ENCODE measurements at regions not wholly inside any gene's neighbourhood (a gene's known extent, or its start where the extent isn't known, plus 50 kb on each side); places are given as distances from the start of the nearest gene placed in this dataset.
"Not testable (repeated sequence)": the region's sequence is repeated elsewhere in the genome, so short reads cannot be mapped to it uniquely, and the experiment has no call there.

DNA sequence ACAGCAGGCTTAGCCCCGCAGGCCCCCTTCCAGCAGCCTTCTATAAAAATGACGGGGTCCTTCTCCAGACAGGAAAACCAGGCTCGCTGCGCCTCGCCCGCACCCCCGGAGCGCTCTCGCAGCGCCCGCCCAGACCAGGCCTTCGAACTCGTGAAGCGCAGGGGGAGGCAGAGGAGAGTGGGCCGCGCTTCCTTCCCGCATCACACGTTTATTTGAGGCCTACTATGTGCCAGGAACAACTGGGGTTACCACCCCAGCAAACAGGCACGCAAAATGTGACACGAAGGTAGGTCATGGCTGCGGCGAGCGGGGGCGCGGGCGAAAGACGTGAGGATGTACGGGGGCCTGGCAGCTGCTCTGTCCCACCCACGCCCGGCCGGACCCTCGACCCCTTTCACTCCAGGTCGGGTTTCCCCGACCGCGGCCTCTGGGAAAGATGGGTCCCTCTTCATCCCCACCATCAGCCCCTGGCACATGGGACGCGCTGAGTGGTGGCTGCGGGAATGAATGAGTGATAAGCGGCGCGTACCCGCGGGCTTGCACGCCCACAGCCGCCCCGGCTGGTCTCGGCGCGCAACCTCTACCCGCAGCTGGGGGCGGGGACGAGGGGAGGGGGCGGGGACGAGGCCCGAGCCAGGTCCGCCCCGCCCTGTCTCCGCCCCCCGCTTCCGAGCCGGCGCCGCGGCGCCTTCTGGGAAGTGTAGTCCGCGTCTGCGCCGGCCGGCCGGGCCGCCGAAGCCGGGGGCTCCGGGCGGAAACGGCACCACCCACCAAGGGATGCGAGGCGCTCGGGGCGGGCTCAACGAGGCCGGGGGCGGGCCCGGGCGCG lies 59.1 kb downstream of the ZNF467 start:
- DNase-seq (ENCODE audit: low read depth), result peak; percentile 85

DNA sequence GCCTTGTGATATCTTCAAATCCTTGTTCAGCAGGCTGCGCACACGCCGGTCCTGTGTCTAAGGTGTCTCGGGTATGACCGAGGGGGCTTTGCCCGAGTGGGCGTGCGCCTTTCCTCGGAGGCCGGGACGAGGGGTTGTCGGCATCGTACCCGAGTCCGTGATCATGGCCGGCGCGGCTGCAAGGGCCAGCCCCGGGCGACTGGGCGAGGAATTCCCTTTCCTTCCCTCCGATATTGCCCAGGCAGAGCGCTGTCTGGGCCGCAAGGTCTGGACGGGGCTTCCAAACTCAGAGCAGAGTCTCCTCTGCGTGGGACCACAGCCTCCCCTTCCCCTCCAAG lies 59.7 kb downstream of the ZNF467 start:
- DNase-seq (ENCODE audit: low read depth), result no peak

DNA sequence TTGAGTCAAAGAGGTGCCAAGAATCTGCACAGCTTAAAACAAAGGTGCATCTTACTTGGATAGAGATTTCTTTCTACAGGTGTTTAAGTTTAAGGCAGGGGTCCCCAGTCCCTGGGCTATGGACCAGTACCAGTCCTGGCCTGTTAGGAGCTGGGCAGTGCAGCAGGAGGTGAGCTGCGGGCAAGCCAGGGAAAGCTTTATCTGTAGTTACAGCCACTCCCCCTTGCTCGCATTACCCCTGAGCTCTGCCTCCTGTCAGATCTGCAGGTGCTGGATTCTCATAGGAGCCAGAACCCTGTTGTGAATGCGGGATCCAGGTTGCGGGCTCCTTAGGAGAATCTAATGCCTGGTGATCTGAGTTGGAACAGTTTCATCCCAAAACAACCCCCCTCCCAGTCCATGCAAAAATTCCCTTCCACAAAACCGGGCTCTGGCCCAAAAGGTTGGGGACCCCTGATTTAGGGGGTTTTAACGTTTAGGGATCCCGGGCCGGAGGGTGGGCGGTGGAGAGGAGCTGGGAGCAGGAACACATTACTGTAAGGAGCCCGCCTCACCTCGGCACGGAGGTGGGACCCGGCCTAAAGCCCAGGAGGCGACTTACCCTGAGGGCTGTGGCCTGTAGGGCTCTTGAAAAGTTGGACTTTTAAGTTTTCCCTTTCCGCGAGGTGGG lies 60.2 kb downstream of the ZNF467 start:
- no peak for DNase-seq (ENCODE audit: low read depth)

DNA sequence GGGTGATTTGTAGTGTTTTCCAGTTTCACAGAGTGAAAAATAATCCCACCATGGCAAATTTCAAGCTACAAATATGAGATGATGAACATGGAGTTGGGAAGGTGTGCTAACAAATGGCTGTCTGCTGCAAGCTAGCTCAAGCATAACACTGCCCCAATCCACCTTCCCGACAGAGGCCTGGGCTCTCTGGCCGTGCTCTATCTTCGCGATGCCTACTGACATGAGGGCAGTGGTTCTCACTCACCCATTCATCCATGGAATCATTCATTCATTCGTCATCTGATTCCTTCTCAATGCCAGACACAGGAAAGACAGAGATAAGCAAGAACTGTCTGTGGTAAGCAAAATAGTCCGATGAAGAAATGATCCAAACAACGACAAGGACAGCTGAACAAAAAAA lies 65.4 kb downstream of the ZNF467 start:
- DNase-seq (ENCODE audit: low read depth), result no peak

DNA sequence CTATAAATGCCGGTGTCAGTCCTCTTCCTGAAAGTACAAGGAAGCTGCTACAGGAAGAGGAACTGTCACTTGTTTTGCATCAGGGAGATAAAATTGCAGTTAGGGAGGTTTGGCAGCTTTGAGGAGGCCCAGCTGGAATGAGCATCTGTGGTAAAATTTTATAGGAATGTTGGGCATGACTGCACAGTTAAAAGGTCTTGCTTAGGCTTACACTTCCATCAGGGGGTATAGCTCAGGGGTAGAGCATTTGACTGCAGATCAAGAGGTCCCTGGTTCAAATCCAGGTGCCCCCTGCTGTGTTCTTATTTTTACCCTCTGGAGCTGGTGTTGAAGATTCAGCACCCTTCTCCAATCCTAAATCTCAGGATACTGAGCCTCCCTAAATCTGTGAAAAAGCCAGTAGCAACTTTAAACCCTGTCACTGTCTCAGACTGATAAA lies 65.9 kb downstream of the ZNF467 start:
- DNase-seq (ENCODE audit: low read depth), result no peak

DNA sequence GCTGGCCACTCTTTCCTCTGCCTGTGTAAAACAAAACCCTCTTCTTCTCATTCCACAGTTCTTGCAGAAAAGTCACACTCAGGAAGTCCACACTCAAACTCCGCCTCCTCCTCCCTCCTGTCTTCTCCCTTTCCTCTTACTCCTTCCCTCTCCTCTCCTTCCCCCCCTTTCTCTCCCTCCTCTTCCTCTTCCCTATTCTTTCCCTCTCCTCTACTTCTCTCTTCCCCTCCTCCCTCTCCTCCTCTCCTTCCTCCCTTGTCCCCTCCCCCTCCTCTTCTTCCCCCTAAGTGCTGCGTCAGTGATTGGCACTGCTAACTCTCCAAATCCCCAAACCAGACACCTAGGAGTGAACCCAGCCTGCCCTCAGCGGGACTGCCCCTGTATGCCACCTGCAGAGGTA lies 67.0 kb downstream of the ZNF467 start:
- DNase-seq (ENCODE audit: low read depth), result no peak

DNA sequence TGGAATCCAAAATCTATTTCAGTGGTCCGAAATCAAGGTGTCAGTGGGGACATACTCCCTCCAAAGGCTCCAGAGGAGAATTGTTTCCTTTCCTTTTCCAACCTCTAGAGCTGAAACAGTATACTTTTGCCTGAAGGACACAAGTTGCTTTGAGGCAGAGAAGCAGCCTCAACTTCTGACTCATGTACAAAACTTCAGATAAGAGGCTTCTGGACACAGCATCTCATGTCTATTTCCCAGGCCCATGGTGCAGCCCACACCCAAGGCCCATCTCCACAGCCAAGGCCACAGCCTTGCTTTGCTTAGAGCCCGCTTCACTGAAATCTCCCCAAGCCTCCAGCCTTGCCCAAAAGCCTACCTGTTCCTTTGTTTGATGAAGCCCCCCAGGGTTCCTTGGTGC lies 68.9 kb downstream of the ZNF467 start:
- DNase-seq (ENCODE audit: low read depth), result no peak

DNA sequence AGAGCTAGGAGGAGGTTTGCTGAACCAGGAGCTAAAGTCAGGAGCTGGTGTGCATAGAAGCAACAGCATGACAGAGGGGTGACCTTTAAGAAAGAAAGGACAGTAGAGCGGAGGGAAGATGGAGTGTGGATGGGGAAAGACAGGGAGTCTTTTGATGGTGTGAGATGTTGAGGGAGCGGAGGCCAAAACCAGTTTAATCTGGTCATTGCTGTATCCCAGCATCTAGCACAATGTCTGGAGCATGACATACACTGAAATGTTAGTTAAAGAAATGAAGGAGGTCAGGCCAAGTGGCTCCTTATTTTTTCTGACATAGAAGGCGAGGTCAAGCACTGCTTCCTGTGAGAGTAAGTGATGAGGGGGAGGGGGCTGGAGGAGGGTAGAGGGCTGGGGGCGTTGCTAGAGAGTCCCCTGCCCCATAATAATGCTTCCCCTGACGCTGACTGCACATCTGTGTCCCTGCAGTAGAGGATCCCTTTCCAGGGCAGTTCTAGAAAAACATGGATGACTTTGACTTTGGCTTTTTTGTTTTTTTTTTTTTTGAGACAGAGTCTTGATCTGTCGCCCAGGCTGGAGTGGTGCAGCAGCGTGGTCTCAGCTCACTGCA lies 70.2 kb downstream of the ZNF467 start:
- no peak for DNase-seq (ENCODE audit: low read depth)

DNA sequence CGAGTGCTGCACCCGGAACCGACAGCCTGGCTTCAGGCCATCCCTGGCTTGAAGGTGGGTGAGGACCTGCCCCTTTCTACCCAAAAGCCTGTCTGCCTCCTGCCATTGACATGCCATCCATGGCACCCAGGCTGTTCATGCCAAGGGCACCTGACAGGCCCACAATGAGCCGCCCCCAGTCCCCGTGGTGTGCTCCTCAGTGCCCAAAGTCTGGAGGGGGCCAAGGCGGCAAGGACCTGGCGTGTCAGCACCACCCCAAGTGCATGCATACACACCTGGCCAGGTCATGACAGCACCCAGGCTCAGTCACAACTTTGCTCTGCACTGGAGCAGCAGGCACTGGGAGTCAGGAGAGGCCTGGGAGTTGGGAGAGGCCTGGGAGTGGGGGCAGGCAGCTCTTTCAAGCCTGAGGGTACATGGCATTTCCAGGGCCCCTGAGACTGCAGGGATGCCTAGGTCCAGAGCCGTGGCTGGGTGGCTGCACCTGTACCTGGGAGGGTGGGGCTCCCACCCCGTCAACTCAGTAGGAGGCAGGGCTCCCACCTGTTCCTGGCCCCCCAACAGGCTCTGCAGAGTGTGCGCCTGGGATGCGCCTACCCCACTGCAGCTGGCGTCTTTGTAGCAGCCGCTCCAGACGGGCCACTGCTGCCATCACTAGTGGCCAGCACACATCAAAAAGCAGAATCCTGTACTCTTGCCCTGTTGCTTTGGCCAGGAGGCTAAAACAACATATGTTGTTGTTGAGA lies 71.7 kb downstream of the ZNF467 start:
- no peak for DNase-seq (ENCODE audit: low read depth)

DNA sequence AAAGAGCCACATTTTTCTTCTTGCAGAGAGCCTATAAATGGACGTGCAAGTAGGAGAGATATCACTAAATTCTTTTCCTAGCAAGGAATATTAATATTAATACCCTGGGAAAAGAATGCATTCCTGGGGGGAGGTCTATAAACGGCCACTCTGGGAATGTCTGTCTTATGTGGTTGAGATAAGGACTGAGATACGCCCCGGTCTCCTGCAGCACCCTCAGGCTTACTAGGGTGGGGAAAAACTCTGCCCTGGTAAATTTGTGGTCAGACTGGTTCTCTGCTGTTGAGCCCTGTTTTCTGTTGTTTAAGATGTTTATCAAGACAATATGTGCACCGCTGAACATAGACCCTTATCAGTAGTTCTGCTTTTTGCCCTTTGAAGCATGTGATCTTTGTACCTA lies 75.6 kb downstream of the ZNF467 start:
- not testable (repeated sequence) for DNase-seq (ENCODE audit: low read depth)

DNA sequence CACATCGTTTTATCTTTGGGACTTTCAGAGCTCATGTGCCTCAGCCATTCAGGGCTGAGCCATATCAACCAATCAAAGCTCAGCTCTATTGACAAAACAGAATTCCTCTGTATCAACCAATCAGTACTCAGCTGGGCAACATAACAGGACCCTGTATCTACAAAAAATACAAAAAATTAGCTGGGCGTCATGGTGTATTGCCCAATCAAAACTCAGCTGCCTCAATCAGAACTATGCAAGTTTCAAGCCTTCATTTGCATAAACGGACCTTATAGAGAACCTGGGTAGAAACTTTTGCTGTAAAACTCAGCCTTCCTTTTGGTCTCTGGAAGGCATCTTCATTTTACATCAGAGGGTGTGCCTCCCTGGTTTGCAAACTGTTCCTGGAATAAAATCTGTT lies 77.1 kb downstream of the ZNF467 start:
- DNase-seq (ENCODE audit: low read depth), result no peak

DNA sequence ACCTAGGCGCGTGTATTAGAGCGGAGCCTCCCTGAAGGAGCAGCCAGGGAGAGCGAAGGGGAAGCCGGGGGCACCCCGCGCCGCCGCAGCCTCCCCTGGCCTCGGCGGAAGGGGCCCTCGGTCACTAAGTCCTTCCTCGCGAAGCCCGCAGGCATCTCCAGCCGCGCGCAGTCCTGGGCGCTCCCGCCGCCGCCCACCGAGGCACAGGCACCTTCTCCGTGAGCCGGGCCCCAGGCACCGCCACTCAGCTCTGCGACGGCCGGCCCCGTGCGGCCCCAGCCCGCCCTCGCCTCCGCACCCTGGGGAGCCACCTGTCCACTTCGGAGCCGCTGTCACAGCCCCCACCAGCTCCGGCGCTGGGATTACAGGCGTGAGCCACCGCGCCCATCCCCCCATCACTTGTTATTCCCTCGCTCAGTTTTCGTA lies 80.8 kb downstream of the ZNF467 start:
- DNase-seq (ENCODE audit: low read depth), result no peak

DNA sequence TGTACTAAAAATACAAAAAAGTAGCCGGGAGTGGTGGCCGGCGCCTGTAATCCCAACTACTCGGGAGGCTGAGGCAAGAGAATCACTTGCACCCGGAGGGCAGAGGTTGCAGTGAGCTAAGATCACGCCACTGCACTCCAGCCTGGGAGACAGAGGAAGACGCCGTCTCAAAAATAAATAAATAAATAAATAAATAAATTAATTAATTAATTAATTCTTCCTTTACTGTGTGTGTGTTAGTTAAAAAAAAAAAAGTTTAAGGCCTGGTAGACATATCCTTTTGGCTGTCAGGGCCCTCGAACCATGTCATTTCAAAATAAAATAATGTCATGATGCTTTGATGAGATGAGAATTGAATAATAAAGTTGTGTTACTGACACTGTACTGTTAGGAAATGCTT lies 81.3 kb downstream of the ZNF467 start:
- no peak for DNase-seq (ENCODE audit: low read depth)

DNA sequence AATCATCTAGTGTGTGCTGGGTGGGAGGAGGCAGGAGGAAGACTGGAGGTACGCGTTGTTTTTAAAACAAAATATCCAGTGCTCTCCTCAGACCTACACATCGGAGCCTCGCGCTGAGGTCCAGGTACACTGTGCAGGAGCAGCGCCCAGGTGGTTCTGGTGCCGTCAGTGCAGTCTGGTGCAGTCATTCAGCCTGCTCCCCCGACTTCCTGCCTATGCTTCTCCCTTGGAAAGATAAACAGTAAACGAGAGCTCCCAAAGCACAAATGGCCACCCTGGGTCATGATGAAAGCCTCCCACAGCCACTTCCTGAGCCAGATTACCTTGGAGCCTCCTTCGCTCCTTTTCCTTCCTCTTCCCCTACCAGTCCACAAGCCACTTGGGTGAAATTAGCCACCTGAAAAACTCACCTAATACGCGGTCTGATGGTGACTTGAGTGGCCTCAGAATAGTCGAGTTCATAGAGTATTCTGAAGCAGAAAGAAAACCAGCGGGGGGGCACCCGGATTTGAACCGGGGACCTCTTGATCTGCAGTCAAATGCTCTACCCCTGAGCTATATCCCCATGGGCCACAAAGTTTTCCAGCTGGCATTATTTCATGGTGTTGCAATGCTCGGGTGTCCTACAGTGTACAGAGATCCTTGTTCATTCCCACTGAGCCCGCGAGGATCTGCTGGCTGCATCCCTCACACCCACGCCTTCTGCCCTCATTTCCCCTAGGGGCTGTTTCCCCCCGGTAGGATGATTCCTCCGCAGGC lies 82.5 kb downstream of the ZNF467 start:
- DNase-seq (ENCODE audit: low read depth), result no peak

DNA sequence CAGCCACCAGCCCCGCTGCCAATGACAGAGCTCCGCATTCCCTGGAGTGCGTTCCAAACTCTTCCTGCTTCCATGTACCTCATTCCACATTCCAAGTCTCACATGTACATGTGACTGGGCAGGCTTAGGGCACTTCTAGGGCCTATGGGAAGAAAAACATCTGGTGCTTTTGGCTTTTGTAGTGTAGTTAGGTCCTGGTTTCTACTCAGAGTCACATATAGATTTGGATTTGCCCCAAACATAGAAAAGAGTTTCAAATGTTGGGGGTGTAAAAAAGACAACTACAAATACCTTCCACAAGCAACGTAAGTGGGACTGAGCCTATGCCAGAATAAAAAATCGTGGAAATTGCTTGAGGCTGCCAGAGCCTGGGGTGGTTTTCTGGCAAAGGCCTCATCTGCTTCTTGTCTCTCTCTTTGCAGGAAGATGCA lies 84.1 kb downstream of the ZNF467 start:
- no peak for DNase-seq (ENCODE audit: low read depth)

DNA sequence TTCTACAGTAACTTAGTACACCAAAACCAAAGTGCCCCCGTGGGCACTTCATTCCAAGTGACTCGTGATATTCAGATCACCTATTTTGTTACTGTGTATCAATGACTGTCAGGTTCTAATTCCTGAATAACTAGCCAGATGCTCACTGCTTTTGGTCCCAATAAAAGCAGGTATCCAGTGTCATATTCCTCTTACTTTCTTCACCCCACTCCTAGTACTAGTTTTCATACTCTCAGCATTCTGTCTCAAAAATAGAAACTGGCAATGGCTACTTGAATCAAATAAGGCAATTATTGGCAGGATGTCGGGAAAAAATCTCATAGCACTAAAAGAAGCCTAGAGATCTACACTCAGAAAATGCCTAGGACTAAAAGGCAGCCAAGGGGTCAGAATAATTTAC lies 84.6 kb downstream of the ZNF467 start:
- DNase-seq (ENCODE audit: low read depth), result no peak

DNA sequence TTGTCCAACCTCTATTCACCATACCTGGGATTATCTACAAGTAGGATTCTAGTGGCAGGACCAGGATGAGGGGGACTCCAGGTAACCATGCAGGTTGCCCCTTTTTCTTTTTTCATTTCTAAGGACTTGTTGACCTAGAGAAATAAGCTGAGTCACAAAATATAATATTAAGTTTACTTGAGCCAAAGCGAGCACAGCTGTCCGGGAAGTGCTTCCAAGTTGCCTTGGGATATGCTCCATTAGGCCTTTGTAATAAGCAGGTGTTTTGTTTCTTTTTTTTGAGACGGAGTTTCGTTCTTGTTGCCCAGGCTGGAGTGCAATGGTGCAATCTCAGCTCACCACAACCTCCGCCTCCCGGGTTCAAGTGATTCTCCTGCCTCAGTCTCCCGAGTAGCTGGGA lies 85.6 kb downstream of the ZNF467 start:
- DNase-seq (ENCODE audit: low read depth), result not testable (repeated sequence)

DNA sequence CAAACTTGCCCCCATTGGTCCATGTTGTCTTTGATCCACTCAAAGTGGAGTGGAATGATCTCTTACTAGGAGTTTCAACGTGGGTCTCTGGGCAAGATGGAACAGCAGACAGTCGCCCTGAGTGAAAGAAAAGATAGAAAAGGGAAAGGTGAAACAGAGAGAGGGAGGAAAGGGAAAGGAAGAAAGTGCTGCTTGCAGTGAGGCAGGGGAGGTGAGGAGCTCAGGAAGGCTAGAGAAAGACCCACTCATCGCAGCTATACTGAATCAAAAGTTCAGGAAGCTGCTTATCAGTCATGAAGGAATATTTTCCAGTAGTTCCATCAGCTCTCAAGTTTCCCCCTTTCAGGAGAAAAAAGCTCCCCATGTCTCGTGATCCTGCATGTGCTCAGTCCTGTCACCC lies 86.9 kb downstream of the ZNF467 start:
- DNase-seq (ENCODE audit: low read depth), result no peak

DNA sequence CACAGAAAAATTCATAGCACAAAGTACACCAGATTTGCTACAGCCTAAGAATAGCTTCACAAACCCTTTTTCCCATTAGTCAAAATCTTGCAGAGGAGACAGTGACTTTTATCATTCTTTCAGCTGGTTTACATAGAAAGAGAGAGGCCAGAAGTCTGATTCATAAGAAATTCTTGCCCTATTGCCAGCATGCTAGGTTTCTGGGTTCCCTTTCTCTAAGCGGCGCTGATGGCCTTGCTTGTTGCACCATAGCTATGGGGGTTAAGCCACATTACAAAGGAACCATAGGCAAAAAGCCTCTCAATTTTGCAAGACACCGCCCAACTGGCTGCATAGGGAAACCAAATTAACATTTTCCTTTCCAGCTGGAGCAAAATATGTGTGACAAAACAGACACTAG lies 87.4 kb downstream of the ZNF467 start:
- no peak for DNase-seq (ENCODE audit: low read depth)

DNA sequence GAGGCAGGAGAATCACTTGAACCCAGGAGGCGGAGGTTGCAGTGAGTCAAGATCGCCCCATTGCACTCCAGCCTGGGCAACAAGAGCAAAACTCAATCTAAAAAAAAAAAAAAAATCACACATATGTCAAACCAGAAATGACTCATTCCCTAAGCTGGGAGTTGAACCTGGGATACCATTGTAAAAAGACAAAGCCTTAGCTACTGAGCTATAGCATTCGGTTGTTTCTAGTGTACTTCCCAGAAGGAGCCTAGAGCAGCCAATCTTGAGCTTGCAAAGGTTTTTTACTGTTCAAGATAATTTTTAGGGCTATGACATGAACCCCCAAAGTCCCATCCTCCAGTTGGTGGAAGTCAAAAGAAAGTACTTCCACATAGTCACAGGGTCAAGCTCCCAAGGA lies 87.9 kb downstream of the ZNF467 start:
- DNase-seq (ENCODE audit: low read depth), result no peak

DNA sequence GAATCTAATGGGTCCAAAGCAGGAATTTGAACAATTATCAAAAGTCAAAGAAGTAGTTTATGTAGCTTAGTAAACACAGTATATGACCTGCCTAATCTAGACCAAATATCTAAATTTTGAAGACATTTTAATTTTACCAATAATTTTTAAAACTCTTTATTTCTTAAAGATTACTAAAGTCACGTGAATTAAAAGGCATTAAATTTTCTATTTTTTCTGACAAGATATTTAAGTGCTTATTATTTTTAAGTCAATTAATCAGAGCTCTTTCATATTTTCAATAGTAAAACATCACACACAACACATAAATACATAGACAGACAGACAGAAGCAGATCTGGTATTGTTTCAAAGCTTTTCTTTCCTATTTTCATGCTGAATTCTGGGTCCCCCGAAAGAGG lies 89.5 kb downstream of the ZNF467 start:
- DNase-seq (ENCODE audit: low read depth), result no peak

DNA sequence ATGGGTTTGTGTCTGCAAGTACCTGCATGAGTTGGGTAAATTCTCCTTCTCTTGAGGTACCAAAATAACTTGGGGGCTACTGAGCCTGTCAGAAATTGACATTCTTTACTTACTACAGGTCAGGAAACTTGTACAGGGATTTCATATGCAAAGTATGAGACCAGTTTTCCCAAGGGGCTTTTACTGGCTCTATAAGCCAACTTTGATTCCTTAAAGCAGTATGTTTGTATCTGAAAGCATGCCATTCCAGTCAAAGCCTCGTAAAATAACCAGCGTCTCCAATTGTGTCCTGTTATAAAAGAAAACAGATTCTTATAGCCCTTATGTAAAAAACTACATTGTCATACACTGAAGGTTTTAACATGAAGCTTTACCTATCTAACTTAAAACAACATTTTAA lies 90.2 kb downstream of the ZNF467 start:
- no peak for DNase-seq (ENCODE audit: low read depth)
